ENCODE measurements at regions not wholly inside any gene's neighbourhood (a gene's known extent, or its start where the extent isn't known, plus 50 kb on each side); places are given as distances from the start of the nearest gene placed in this dataset.

- H4K20me1 ChIP-seq (ENCODE audit: insufficient read depth), result no peaks in the 10 kb centered on the region
- BruUV-seq (replicated peaks), result no TSS peak
- no peak for DNase-seq (ENCODE audit: low read depth, low spot score)
Measured at GRCh38 chr18:1564793-1565192, 660.1 kb downstream of the ADCYAP1 start.

More at GRCh38 chr18:1564793-1565192, 660.1 kb downstream of the ADCYAP1 start:
- no peak overlapping the region for H3K27ac ChIP-seq (ENCODE audit: low read depth, low read length)
- ChIA-PET POLR2A (no interaction called here), CTCF (no interaction called here), RAD21 (ENCODE audit: low non-redundant PET in 1 of 2, low total read pairs in 2 of 2, uncharacterized antibody in 2 of 2, unreplicated experiment in 2 of 2) (no interaction called here)
- no peak overlapping the region for H2AFZ ChIP-seq (ENCODE audit: low read depth, low read length, poor library complexity, severe bottlenecking)
- no peak for TF ChIP-seq ZBTB33 (IDR thresholded peaks at IDR 0.05; ENCODE audit: extremely low read depth, insufficient replicate concordance, low read length)
- TF ChIP-seq SP1 (IDR thresholded peaks at IDR 0.05; ENCODE audit: low read depth), result no peak
- TF ChIP-seq YY1 (IDR thresholded peaks at IDR 0.05; ENCODE audit: extremely low read depth, insufficient replicate concordance, low read depth, low read length), result no peak
- TF ChIP-seq, protein P1, sequence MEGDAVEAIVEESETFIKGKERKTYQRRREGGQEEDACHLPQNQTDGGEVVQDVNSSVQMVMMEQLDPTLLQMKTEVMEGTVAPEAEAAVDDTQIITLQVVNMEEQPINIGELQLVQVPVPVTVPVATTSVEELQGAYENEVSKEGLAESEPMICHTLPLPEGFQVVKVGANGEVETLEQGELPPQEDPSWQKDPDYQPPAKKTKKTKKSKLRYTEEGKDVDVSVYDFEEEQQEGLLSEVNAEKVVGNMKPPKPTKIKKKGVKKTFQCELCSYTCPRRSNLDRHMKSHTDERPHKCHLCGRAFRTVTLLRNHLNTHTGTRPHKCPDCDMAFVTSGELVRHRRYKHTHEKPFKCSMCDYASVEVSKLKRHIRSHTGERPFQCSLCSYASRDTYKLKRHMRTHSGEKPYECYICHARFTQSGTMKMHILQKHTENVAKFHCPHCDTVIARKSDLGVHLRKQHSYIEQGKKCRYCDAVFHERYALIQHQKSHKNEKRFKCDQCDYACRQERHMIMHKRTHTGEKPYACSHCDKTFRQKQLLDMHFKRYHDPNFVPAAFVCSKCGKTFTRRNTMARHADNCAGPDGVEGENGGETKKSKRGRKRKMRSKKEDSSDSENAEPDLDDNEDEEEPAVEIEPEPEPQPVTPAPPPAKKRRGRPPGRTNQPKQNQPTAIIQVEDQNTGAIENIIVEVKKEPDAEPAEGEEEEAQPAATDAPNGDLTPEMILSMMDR (IDR thresholded peaks at IDR 0.05 in 2 of 3, conservative IDR thresholded peaks at IDR 0.05 in 1 of 3; ENCODE audit: borderline replicate concordance in 1 of 3, insufficient read depth in 1 of 3, low read depth in 2 of 3, low read length in 2 of 3), result no peak
- no peak for TF ChIP-seq SIN3A (IDR thresholded peaks at IDR 0.05; ENCODE audit: low read depth)
- no peak for TF ChIP-seq REST (IDR thresholded peaks at IDR 0.05; ENCODE audit: low read depth)
- no peak for TF ChIP-seq RAD21 (IDR thresholded peaks at IDR 0.05; ENCODE audit: low read depth)
- TF ChIP-seq EZH2phosphoT487 (IDR thresholded peaks at IDR 0.05; ENCODE audit: borderline replicate concordance), result no peak
- TF ChIP-seq CEBPB (IDR thresholded peaks at IDR 0.05; ENCODE audit: low read depth), result no peak
- no peak for TF ChIP-seq SRF (IDR thresholded peaks at IDR 0.05; ENCODE audit: low read depth)
- TF ChIP-seq ZNF274 (IDR thresholded peaks at IDR 0.05; ENCODE audit: low read depth, low read length), result no peak
- no peak for TF ChIP-seq ATF3 (IDR thresholded peaks at IDR 0.05)
- TF ChIP-seq ELF1 (IDR thresholded peaks at IDR 0.05; ENCODE audit: borderline replicate concordance, low read depth), result no peak
- no peak for TF ChIP-seq EGR1 (IDR thresholded peaks at IDR 0.05; ENCODE audit: low read depth)
- no peak for TF ChIP-seq CBX3 (IDR thresholded peaks at IDR 0.05; ENCODE audit: low read depth)
- TF ChIP-seq, protein P2, sequence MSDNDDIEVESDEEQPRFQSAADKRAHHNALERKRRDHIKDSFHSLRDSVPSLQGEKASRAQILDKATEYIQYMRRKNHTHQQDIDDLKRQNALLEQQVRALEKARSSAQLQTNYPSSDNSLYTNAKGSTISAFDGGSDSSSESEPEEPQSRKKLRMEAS (IDR thresholded peaks at IDR 0.05), result no peak
- no peak for TF ChIP-seq JUND (IDR thresholded peaks at IDR 0.05)
- TF ChIP-seq EZH2 (IDR thresholded peaks at IDR 0.05), result no peak
- no peak for TF ChIP-seq ZFX (IDR thresholded peaks at IDR 0.05)
- TF ChIP-seq POLR2AphosphoS5 (IDR thresholded peaks at IDR 0.05; ENCODE audit: low read depth, low read length), result no peak
- no peak overlapping the region for H3K4me2 ChIP-seq (ENCODE audit: low read length)
- peaks cover 9% of the 10 kb centered on the region; the same call in 1 of the 2 replicates for H3K27me3 ChIP-seq (ENCODE audit: insufficient read depth, low read length)
- H3K9me2 ChIP-seq (ENCODE audit: insufficient read depth), result no peaks in the 10 kb centered on the region
- ATAC-seq, result no peak
- H3K9me3 ChIP-seq (ENCODE audit: control insufficient read depth in 1 of 2, insufficient read depth in 1 of 2, low read depth in 1 of 2, low read length in 2 of 2), result no peaks in the 10 kb centered on the region
- H3K4me3 ChIP-seq (replicated peaks in 1 of 2; ENCODE audit: low read depth in 1 of 2, low read length in 2 of 2), result no peak overlapping the region
- H3K4me1 ChIP-seq (ENCODE audit: control insufficient read depth in 1 of 2, insufficient read depth in 2 of 2, low read length in 2 of 2), result no peaks in the 10 kb centered on the region
- no peaks in the 10 kb centered on the region for H3K36me3 ChIP-seq (ENCODE audit: control insufficient read depth in 1 of 2, insufficient read depth in 2 of 2, low read length in 2 of 2)
- H3K79me2 ChIP-seq (ENCODE audit: insufficient read depth, low read length), result no peaks in the 10 kb centered on the region
- H3K9ac ChIP-seq (ENCODE audit: low read length), result no peak overlapping the region
- intact Hi-C loops (cut with micrococcal nuclease), result no loop called here
